Ecto neural progenitor cell (in vitro differentiated cells): ENCODE measurements at regions not wholly inside any gene's neighbourhood (a gene's known extent, or its start where the extent isn't known, plus 50 kb on each side); places are given as distances from the start of the nearest gene placed in this dataset.

Source experiments
- DNase-seq: peaks from one replicate; pipeline ENCODE4 v3.0.0-alpha.2; 2018; ENCODE audit warnings: low spot score

- no peak for DNase-seq
Observed at GRCh38 chr16:85971902-85972638, 73.1 kb downstream of the IRF8 start.

GRCh38 chr16:85974428-85975375 is 75.7 kb downstream of the IRF8 start:
- no peak for DNase-seq

GRCh38 chr16:85975451-85975981 is 76.6 kb downstream of the IRF8 start:
- no peak for DNase-seq

GRCh38 chr16:85978291-85978775 is 79.4 kb downstream of the IRF8 start:
- no peak for DNase-seq

- no peak for DNase-seq
Observed at GRCh38 chr16:85978976-85979375, 80.0 kb downstream of the IRF8 start.

- DNase-seq = no peak
Observed at GRCh38 chr16:85979605-85980004, 80.6 kb downstream of the IRF8 start.

- no peak for DNase-seq
Observed at GRCh38 chr16:85980686-85981085, 81.7 kb downstream of the IRF8 start.

- DNase-seq = no peak
Observed at GRCh38 chr16:85981826-85982562, 83.0 kb downstream of the IRF8 start.

GRCh38 chr16:85982563-85982939 is 83.6 kb downstream of the IRF8 start:
- no peak for DNase-seq

- no peak for DNase-seq
Observed at GRCh38 chr16:85983064-85983463, 84.1 kb downstream of the IRF8 start.

GRCh38 chr16:85983606-85984230 is 84.8 kb downstream of the IRF8 start:
- no peak for DNase-seq

GRCh38 chr16:85984231-85984880 is 85.4 kb downstream of the IRF8 start:
- no peak for DNase-seq

- no peak for DNase-seq
Observed at GRCh38 chr16:85984947-85985451, 86.0 kb downstream of the IRF8 start.

- DNase-seq = peak; percentile 77
Observed at GRCh38 chr16:85986931-85987749, 88.2 kb downstream of the IRF8 start.

GRCh38 chr16:85987750-85988078 is 88.8 kb downstream of the IRF8 start:
- no peak for DNase-seq

GRCh38 chr16:85988306-85988705 is 89.3 kb downstream of the IRF8 start:
- no peak for DNase-seq

GRCh38 chr16:85988723-85989313 is 89.9 kb downstream of the IRF8 start:
- no peak for DNase-seq

GRCh38 chr16:85989376-85989775 is 90.4 kb downstream of the IRF8 start:
- DNase-seq = no peak

GRCh38 chr16:85989863-85990643 is 91.1 kb downstream of the IRF8 start:
- DNase-seq = no peak
